OCI-LY1 (cell line): ENCODE measurements at regions not wholly inside any gene's neighbourhood (a gene's known extent, or its start where the extent isn't known, plus 50 kb on each side); places are given as distances from the start of the nearest gene placed in this dataset.

Source experiments
- H2AFZ ChIP-seq: fragments of 200-600 bp; sonication (generic), shearing (Covaris generic); 2 replicates; pipeline ENCODE4 v1.6.0; 2014; ENCODE audit warnings: antibody characterized with exemption, mild to moderate bottlenecking, low read length
- H3F3A ChIP-seq: fragments of 200-600 bp; sonication (generic), shearing (Covaris generic); 2 replicates; pipeline ENCODE4 v1.6.0; 2014; ENCODE audit warnings: mild to moderate bottlenecking, antibody characterized with exemption, low read length, moderate library complexity; ENCODE audit not compliant: insufficient read depth
- H3K27ac ChIP-seq: fragments of 200-600 bp; sonication (generic); 2 replicates; pipeline ENCODE4 v1.5.1; 2014; ENCODE audit warnings: low read length, mixed run types, mild to moderate bottlenecking, low read depth; ENCODE audit not compliant: poor library complexity, severe bottlenecking
- H3K27me3 ChIP-seq: fragments of 200-600 bp; sonication (generic); 2 replicates; pipeline ENCODE4 v1.6.0; 2014; ENCODE audit warnings: antibody characterized with exemption, mild to moderate bottlenecking, low read length, moderate library complexity; ENCODE audit not compliant: insufficient read depth
- H3K36me3 ChIP-seq: fragments of 200-600 bp; sonication (generic); 2 replicates; pipeline ENCODE4 v1.6.1; 2014; ENCODE audit warnings: mild to moderate bottlenecking, antibody characterized with exemption, low read length, moderate library complexity, mixed read lengths; ENCODE audit not compliant: insufficient read depth
- H3K4me1 ChIP-seq: fragments of 200-600 bp; sonication (generic); 2 replicates; pipeline ENCODE4 v1.5.1; 2014; ENCODE audit warnings: mild to moderate bottlenecking, low read length, moderate library complexity; ENCODE audit not compliant: insufficient read depth, severe bottlenecking
- H3K4me2 ChIP-seq: fragments of 200-600 bp; sonication (generic), shearing (Covaris generic); 2 replicates; pipeline ENCODE4 v1.6.1; 2014; ENCODE audit warnings: low read length
- H3K4me3 ChIP-seq: fragments of 200-600 bp; sonication (generic); 2 replicates; pipeline ENCODE4 v1.5.1; 2014; ENCODE audit warnings: low read length, low read depth, mild to moderate bottlenecking, mixed read lengths; ENCODE audit not compliant: poor library complexity, severe bottlenecking
- H3K79me2 ChIP-seq: fragments of 200-600 bp; shearing (Covaris generic); 2 replicates; pipeline ENCODE4 v1.6.1; 2016; ENCODE audit warnings: mixed run types, low read length, mixed read lengths; ENCODE audit not compliant: insufficient read depth
- H3K9ac ChIP-seq: fragments of 200-600 bp; sonication (generic), shearing (Covaris generic); 2 replicates; pipeline ENCODE4 v1.6.1; 2014; ENCODE audit warnings: mild to moderate bottlenecking, low read length, mixed read lengths
- H3K9me2 ChIP-seq: fragments of 200-600 bp; sonication (generic), shearing (Covaris generic); 2 replicates; pipeline ENCODE4 v1.6.1; 2014; ENCODE audit warnings: low read depth, mild to moderate bottlenecking, low read length, mixed read lengths
- H3K9me3 ChIP-seq: fragments of 200-600 bp; shearing (Covaris generic); 2 replicates; pipeline ENCODE4 v1.6.1; 2014; ENCODE audit warnings: low read length, mixed read lengths
- H4K20me1 ChIP-seq: fragments of 200-600 bp; sonication (generic), shearing (Covaris generic); 2 replicates; pipeline ENCODE4 v1.6.0; 2016; ENCODE audit warnings: mild to moderate bottlenecking, low read length; ENCODE audit not compliant: insufficient read depth
- CTCF ChIP-seq: fragments of 200-600 bp; sonication (generic), shearing (Covaris generic); IDR thresholded peaks from 2 replicates; pipeline ENCODE4 v1.5.1; 2017; ENCODE audit warnings: mild to moderate bottlenecking, antibody characterized with exemption, low read length, moderate library complexity, mixed read lengths
- EZH2 ChIP-seq: fragments of 200-600 bp; sonication (generic), shearing (Covaris generic); IDR thresholded peaks from 2 replicates; pipeline ENCODE4 v1.8.0; 2017; ENCODE audit warnings: borderline replicate concordance, mixed run types, mild to moderate bottlenecking, antibody characterized with exemption, low read length, moderate library complexity, mixed read lengths

GRCh38 chr9:698954-699353, 142.5 kb upstream of the DMRT1 start:
- Histone ChIP-seq H3K9me2 (no peaks in the 10 kb centered on the region), H3K9me3 (no peaks in the 10 kb centered on the region), H2AFZ (no peak overlapping the region), H3F3A (no peaks in the 10 kb centered on the region), H3K27ac (no peak overlapping the region), H3K4me3 (no peak overlapping the region), H3K79me2 (no peaks in the 10 kb centered on the region), H4K20me1 (no peaks in the 10 kb centered on the region), H3K4me2 (no peak overlapping the region), H3K9ac (no peak overlapping the region), H3K27me3 (no peaks in the 10 kb centered on the region), H3K36me3 (no peaks in the 10 kb centered on the region), H3K4me1 (peaks cover 15% of the 10 kb centered on the region)
- no peak for TF ChIP-seq EZH2
- TF ChIP-seq CTCF, result no peak

- peaks cover 11% of the 10 kb centered on the region for H3K4me1 ChIP-seq
- H3F3A ChIP-seq, result no peaks in the 10 kb centered on the region
- no peaks in the 10 kb centered on the region for H3K9me2 ChIP-seq
- H3K9me3 ChIP-seq, result no peaks in the 10 kb centered on the region
- no peak overlapping the region for H3K4me3 ChIP-seq
- H3K27me3 ChIP-seq, result no peaks in the 10 kb centered on the region
- TF ChIP-seq EZH2, result no peak
- TF ChIP-seq CTCF, result no peak
- no peak overlapping the region for H2AFZ ChIP-seq
- no peaks in the 10 kb centered on the region for H3K36me3 ChIP-seq
- no peak overlapping the region for H3K9ac ChIP-seq
- no peak overlapping the region for H3K27ac ChIP-seq
- H3K79me2 ChIP-seq, result no peaks in the 10 kb centered on the region
- no peak overlapping the region for H3K4me2 ChIP-seq
- no peaks in the 10 kb centered on the region for H4K20me1 ChIP-seq
These were observed 142.1 kb upstream of the DMRT1 start for GRCh38 chr9:699396-699795.

GRCh38 chr9:700365-701282, 140.9 kb upstream of the DMRT1 start:
- Histone ChIP-seq H3F3A (no peaks in the 10 kb centered on the region), H3K4me1 (peaks cover 5% of the 10 kb centered on the region), H3K9me2 (no peaks in the 10 kb centered on the region), H3K4me2 (no peak overlapping the region), H3K27ac (no peak overlapping the region), H3K79me2 (no peaks in the 10 kb centered on the region), H3K36me3 (no peaks in the 10 kb centered on the region), H4K20me1 (no peaks in the 10 kb centered on the region), H3K9me3 (no peaks in the 10 kb centered on the region), H3K27me3 (no peaks in the 10 kb centered on the region), H3K9ac (no peak overlapping the region), H2AFZ (no peak overlapping the region), H3K4me3 (no peak overlapping the region)
- TF ChIP-seq EZH2 (no peak), CTCF (no peak)
